ENCODE measurements at regions not wholly inside any gene's neighbourhood (a gene's known extent, or its start where the extent isn't known, plus 50 kb on each side); places are given as distances from the start of the nearest gene placed in this dataset.
"Not testable (repeated sequence)": the region's sequence is repeated elsewhere in the genome, so short reads cannot be mapped to it uniquely, and the experiment has no call there.

- TF ChIP-seq, protein P1, sequence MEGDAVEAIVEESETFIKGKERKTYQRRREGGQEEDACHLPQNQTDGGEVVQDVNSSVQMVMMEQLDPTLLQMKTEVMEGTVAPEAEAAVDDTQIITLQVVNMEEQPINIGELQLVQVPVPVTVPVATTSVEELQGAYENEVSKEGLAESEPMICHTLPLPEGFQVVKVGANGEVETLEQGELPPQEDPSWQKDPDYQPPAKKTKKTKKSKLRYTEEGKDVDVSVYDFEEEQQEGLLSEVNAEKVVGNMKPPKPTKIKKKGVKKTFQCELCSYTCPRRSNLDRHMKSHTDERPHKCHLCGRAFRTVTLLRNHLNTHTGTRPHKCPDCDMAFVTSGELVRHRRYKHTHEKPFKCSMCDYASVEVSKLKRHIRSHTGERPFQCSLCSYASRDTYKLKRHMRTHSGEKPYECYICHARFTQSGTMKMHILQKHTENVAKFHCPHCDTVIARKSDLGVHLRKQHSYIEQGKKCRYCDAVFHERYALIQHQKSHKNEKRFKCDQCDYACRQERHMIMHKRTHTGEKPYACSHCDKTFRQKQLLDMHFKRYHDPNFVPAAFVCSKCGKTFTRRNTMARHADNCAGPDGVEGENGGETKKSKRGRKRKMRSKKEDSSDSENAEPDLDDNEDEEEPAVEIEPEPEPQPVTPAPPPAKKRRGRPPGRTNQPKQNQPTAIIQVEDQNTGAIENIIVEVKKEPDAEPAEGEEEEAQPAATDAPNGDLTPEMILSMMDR (IDR thresholded peaks at IDR 0.05), result not testable (repeated sequence)
- TF ChIP-seq POLR2A (IDR thresholded peaks at IDR 0.05), result not testable (repeated sequence)
Measured at GRCh38 chr4:49164916-49165315, 178.8 kb downstream of the CWH43 start.

All from lower leg skin (tissue), 3 donors.